Endothelial cell (in vitro differentiated cells): ENCODE measurements at regions not wholly inside any gene's neighbourhood (a gene's known extent, or its start where the extent isn't known, plus 50 kb on each side); places are given as distances from the start of the nearest gene placed in this dataset.
"Not testable (repeated sequence)": the region's sequence is repeated elsewhere in the genome, so short reads cannot be mapped to it uniquely, and the experiment has no call there.

Experiments used
- DNase-seq: peaks from one replicate; pipeline ENCODE4 v3.0.0; 2021; ENCODE audit warnings: low spot score
- H3K27ac Mint-ChIP-seq: one replicate; pipeline ENCODE4 v1.8.0; 2021; ENCODE audit warnings: mixed read lengths, inconsistent platforms; ENCODE audit not compliant: unreplicated experiment
- H3K27me3 Mint-ChIP-seq: one replicate; pipeline ENCODE4 v1.8.0; 2021; ENCODE audit warnings: mild to moderate bottlenecking, moderate library complexity, mixed read lengths, inconsistent platforms; ENCODE audit not compliant: unreplicated experiment
- H3K36me3 Mint-ChIP-seq: one replicate; pipeline ENCODE4 v1.8.0; 2021; ENCODE audit warnings: mild to moderate bottlenecking, low read depth, mixed read lengths, inconsistent platforms; ENCODE audit not compliant: unreplicated experiment
- H3K4me1 Mint-ChIP-seq: one replicate; pipeline ENCODE4 v1.8.0; 2021; ENCODE audit warnings: mild to moderate bottlenecking, mixed read lengths, inconsistent platforms; ENCODE audit not compliant: unreplicated experiment
- H3K4me3 Mint-ChIP-seq: one replicate; pipeline ENCODE4 v1.8.0; 2021; ENCODE audit warnings: mild to moderate bottlenecking, mixed read lengths, inconsistent platforms; ENCODE audit not compliant: unreplicated experiment
- H3K9me3 Mint-ChIP-seq: one replicate; pipeline ENCODE4 v1.8.0; 2021; ENCODE audit warnings: mixed read lengths, inconsistent platforms; ENCODE audit not compliant: unreplicated experiment
- TF ChIP-seq, protein P1 (sequence below): fragments of 200-600 bp; sonication (generic); IDR thresholded peaks from one replicate; pipeline ENCODE4 v1.5.0; 2021; ENCODE audit warnings: antibody characterized with exemption; ENCODE audit not compliant: unreplicated experiment

DNA sequence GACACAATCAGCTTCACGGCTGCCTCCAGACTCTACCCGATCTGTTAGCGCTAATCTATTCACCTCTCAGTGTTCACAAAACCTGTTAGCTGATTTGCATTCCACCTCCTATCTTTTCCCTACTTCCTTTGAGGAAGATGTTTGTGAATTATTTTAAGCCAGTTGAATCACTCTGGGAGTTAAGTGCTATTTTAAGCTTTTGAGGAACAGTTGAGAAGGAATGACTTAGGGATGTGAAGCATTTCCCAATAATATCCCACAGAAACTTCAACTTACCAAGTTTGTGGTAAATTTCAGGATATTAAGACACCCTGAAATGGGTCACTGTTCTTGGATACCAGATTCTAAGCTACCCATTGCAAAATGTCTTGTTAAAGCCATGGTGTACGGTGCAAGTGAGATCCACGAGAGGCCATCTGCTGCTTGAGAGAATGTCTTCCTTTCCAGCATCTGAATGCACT, 145.2 kb upstream of the CITED2 start:
- Mint-ChIP-seq H3K9me3 (no peaks in the 10 kb centered on the region), H3K36me3 (no peaks in the 10 kb centered on the region), H3K4me1 (peaks cover 4% of the 10 kb centered on the region), H3K4me3 (no peak overlapping the region), H3K27ac (no peak overlapping the region), H3K27me3 (no peaks in the 10 kb centered on the region)
- TF ChIP-seq, protein P1, sequence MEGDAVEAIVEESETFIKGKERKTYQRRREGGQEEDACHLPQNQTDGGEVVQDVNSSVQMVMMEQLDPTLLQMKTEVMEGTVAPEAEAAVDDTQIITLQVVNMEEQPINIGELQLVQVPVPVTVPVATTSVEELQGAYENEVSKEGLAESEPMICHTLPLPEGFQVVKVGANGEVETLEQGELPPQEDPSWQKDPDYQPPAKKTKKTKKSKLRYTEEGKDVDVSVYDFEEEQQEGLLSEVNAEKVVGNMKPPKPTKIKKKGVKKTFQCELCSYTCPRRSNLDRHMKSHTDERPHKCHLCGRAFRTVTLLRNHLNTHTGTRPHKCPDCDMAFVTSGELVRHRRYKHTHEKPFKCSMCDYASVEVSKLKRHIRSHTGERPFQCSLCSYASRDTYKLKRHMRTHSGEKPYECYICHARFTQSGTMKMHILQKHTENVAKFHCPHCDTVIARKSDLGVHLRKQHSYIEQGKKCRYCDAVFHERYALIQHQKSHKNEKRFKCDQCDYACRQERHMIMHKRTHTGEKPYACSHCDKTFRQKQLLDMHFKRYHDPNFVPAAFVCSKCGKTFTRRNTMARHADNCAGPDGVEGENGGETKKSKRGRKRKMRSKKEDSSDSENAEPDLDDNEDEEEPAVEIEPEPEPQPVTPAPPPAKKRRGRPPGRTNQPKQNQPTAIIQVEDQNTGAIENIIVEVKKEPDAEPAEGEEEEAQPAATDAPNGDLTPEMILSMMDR: no peak
- no peak for DNase-seq

DNA sequence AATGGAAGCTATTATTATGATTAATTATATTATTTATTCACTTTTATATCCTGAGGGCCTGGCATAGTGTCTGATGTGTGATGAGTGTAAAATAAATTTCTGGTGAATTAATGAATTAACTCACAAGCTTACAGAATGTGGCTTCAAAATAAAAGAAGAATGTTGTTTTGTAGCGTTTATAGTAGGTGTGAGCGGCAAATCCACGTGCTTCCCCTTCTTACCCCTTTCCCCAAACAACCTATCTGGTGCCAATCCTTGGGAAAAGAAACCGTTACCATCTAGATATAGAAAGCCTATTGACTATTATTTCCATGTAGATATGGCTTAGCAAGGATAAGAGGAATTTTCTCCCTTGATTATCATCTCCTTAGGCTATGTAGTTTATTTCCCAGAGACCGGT, 144.6 kb upstream of the CITED2 start:
- Mint-ChIP-seq H3K4me1 (peaks cover 4% of the 10 kb centered on the region), H3K36me3 (no peaks in the 10 kb centered on the region), H3K4me3 (no peak overlapping the region), H3K27me3 (no peaks in the 10 kb centered on the region), H3K27ac (no peak overlapping the region), H3K9me3 (no peaks in the 10 kb centered on the region)
- TF ChIP-seq, protein P1: no peak
- no peak for DNase-seq

GRCh38 chr6:139518556-139519091, 144.2 kb upstream of the CITED2 start:
- Mint-ChIP-seq H3K4me1 (peaks cover 4% of the 10 kb centered on the region), H3K36me3 (no peaks in the 10 kb centered on the region), H3K4me3 (no peak overlapping the region), H3K27me3 (no peaks in the 10 kb centered on the region), H3K9me3 (no peaks in the 10 kb centered on the region), H3K27ac (no peak overlapping the region)
- TF ChIP-seq, protein P1: no peak
- DNase-seq: no peak

DNA sequence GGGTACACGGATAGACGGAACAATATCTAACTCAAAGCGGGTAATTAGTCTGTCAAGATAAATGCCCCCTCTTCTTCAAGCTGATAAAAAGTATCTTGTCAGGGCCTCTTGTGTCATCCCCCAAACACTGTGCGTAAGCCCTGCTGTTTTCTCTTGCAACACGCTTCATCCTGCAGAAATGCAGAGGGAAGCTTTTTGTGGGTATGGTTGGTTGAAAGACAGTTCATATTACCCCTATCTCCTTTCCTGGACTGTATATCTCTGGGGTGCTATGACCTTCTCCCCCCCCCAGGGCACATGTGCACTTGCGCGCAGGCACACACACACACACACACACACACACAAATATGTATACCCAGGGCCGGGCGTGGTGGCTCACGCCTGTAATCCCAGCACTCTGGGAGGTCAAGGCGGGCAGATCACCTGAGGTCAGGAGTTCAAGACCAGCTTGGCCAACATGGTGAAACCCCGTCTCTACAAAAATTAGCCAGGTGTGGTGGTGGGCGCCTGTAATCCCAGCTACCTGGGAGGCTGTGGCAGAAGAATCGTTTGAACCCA, 143.6 kb upstream of the CITED2 start:
- not testable (repeated sequence) for H3K4me3 Mint-ChIP-seq, H3K4me1 Mint-ChIP-seq, H3K27ac Mint-ChIP-seq, H3K9me3 Mint-ChIP-seq, DNase-seq, H3K27me3 Mint-ChIP-seq, H3K36me3 Mint-ChIP-seq

DNA sequence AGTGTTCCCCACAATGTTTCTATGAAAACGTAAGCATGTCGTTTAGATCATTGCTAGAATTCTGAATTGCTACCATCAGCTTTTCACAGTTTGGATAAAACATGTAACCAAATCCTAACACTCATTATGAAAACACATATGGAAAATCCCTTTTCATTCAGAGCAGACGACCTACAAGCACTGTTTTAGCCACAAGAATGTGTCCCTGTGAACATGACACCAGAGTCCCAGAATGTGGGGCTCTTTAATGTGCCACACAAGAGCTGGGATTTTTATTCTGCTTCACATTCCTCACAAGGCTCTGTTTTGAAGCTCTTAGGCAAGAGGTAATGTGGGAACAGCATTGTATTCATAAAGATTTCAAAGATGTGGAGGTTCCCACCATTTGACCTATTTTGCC, 141.1 kb upstream of the CITED2 start:
- H3K9me3 Mint-ChIP-seq: no peaks in the 10 kb centered on the region
- H3K36me3 Mint-ChIP-seq: no peaks in the 10 kb centered on the region
- no peak overlapping the region for H3K4me3 Mint-ChIP-seq
- H3K27ac Mint-ChIP-seq: no peak overlapping the region
- no peaks in the 10 kb centered on the region for H3K27me3 Mint-ChIP-seq
- DNase-seq: no peak
- TF ChIP-seq, protein P1: no peak
- H3K4me1 Mint-ChIP-seq: peaks cover 4% of the 10 kb centered on the region
